HEK293 (cell line): ENCODE measurements at regions not wholly inside any gene's neighbourhood (a gene's known extent, or its start where the extent isn't known, plus 50 kb on each side); places are given as distances from the start of the nearest gene placed in this dataset.

Source experiments
- CTCF ChIA-PET: fragments of 350-600 bp; formaldehyde crosslinking; extraction: SDS; loops from one replicate; lab custom pipeline; 2021; ENCODE audit warnings: antibody characterized with exemption; lab: Yijun Ruan, JAX
- POLR2A ChIA-PET: fragments of 300-600 bp; formaldehyde crosslinking; extraction: SDS; loops from one replicate; lab custom pipeline; 2020; ENCODE audit warnings: antibody characterized with exemption, inconsistent platforms; lab: Yijun Ruan, JAX
- H3K27ac ChIP-seq: fragments of 200-500 bp; sonication (Bioruptor generic); 2 replicates; pipeline ENCODE4 v1.5.1; 2014; ENCODE audit warnings: low read depth, low read length, control low read depth, inconsistent platforms; ENCODE audit errors: extremely low read depth
- H3K36me3 ChIP-seq, 2 experiments: fragments of 200-500 bp in 1 of 2; sonication (Bioruptor generic) in 1 of 2; 1 replicate in 1 of 2; 2 replicates in 1 of 2; pipeline ENCODE4 v1.5.1; 2014 to 2017; ENCODE audit warnings: inconsistent platforms in 2 of 2, low read length in 2 of 2; ENCODE audit not compliant: control insufficient read depth in 2 of 2, insufficient read depth in 1 of 2
- H3K4me1 ChIP-seq: fragments of 200-500 bp; sonication (Bioruptor generic); 2 replicates; pipeline ENCODE4 v1.5.1; 2014; ENCODE audit warnings: mild to moderate bottlenecking, low read length, inconsistent platforms; ENCODE audit not compliant: control insufficient read depth, insufficient read depth
- H3K4me3 ChIP-seq: 2 replicates; pipeline ENCODE4 v1.5.1; 2011; ENCODE audit warnings: low read depth, mild to moderate bottlenecking, control low read depth, low read length, moderate library complexity
- H3K9me3 ChIP-seq: fragments of 200-500 bp; sonication (Bioruptor generic); 2 replicates; pipeline ENCODE4 v1.5.1; 2014; ENCODE audit warnings: low read depth, low read length, inconsistent platforms; ENCODE audit not compliant: control insufficient read depth, insufficient read depth
- ATF2 ChIP-seq: fragments of 450-650 bp; formaldehyde crosslinking; IDR thresholded peaks from 2 replicates; pipeline ENCODE4 v1.5.1; 2016; ENCODE audit warnings: missing biosample characterization, missing genetic modification characterization, low read depth
- HIC1 ChIP-seq: fragments of 450-650 bp; formaldehyde crosslinking; IDR thresholded peaks from 2 replicates; pipeline ENCODE4 v1.5.1; 2016; ENCODE audit warnings: missing biosample characterization, missing genetic modification characterization
- INSM2 ChIP-seq: fragments of 450-650 bp; formaldehyde crosslinking; IDR thresholded peaks from 2 replicates; pipeline ENCODE4 v1.5.1; 2016; ENCODE audit warnings: missing biosample characterization, missing genetic modification characterization
- KLF7 ChIP-seq: fragments of 450-650 bp; formaldehyde crosslinking; IDR thresholded peaks from 2 replicates; pipeline ENCODE4 v1.5.1; 2016; ENCODE audit warnings: missing biosample characterization, missing genetic modification characterization, borderline replicate concordance
- MEIS1 ChIP-seq: sonication (generic); formaldehyde crosslinking; IDR thresholded peaks from 2 replicates; pipeline ENCODE4 v1.8.1; 2022; ENCODE audit warnings: missing genetic modification reagents, mild to moderate bottlenecking, borderline replicate concordance
- OSR2 ChIP-seq: fragments of 450-650 bp; formaldehyde crosslinking; IDR thresholded peaks from 2 replicates; pipeline ENCODE4 v1.5.1; 2016; ENCODE audit warnings: missing biosample characterization, missing genetic modification characterization
- PATZ1 ChIP-seq: fragments of 450-650 bp; formaldehyde crosslinking; IDR thresholded peaks from 2 replicates; pipeline ENCODE4 v1.5.1; 2016; ENCODE audit warnings: missing biosample characterization, missing genetic modification characterization
- ZBTB17 ChIP-seq: fragments of 450-650 bp; formaldehyde crosslinking; IDR thresholded peaks from 2 replicates; pipeline ENCODE4 v1.5.1; 2016; ENCODE audit warnings: missing biosample characterization, missing genetic modification characterization
- ZFP37 ChIP-seq: fragments of 450-650 bp; formaldehyde crosslinking; IDR thresholded peaks from 2 replicates; pipeline ENCODE4 v1.5.1; 2016; ENCODE audit warnings: missing biosample characterization, missing genetic modification characterization
- ZNF10 ChIP-seq: fragments of 450-650 bp; formaldehyde crosslinking; IDR thresholded peaks from 2 replicates; pipeline ENCODE4 v1.5.1; 2017; ENCODE audit warnings: missing biosample characterization, missing genetic modification characterization
- ZNF121 ChIP-seq: fragments of 450-650 bp; formaldehyde crosslinking; IDR thresholded peaks from 2 replicates; pipeline ENCODE4 v1.5.1; 2016; ENCODE audit warnings: missing biosample characterization, missing genetic modification characterization
- ZNF146 ChIP-seq: fragments of 450-650 bp; formaldehyde crosslinking; IDR thresholded peaks from 2 replicates; pipeline ENCODE4 v1.5.1; 2016; ENCODE audit warnings: missing biosample characterization, missing genetic modification characterization
- ZNF148 ChIP-seq: fragments of 450-650 bp; formaldehyde crosslinking; IDR thresholded peaks from 2 replicates; pipeline ENCODE4 v1.5.0; 2017; ENCODE audit warnings: missing biosample characterization, missing genetic modification characterization, borderline replicate concordance
- ZNF19 ChIP-seq: fragments of 450-650 bp; formaldehyde crosslinking; IDR thresholded peaks from 2 replicates; pipeline ENCODE4; 2016; ENCODE audit warnings: missing biosample characterization, missing genetic modification characterization, low read depth
- ZNF341 ChIP-seq: fragments of 450-650 bp; formaldehyde crosslinking; IDR thresholded peaks from 2 replicates; pipeline ENCODE4; 2016; ENCODE audit warnings: low read depth, missing biosample characterization, missing genetic modification characterization
- ZNF354C ChIP-seq: fragments of 450-650 bp; formaldehyde crosslinking; IDR thresholded peaks from 2 replicates; pipeline ENCODE4 v1.5.1; 2016; ENCODE audit warnings: missing biosample characterization, missing genetic modification characterization, low read depth, borderline replicate concordance
- ZNF426 ChIP-seq: fragments of 450-650 bp; formaldehyde crosslinking; IDR thresholded peaks from 2 replicates; pipeline ENCODE4 v1.5.1; 2017; ENCODE audit warnings: missing biosample characterization, missing genetic modification characterization, mild to moderate bottlenecking, inconsistent platforms, moderate library complexity
- ZNF433 ChIP-seq: fragments of 450-650 bp; formaldehyde crosslinking; IDR thresholded peaks from 2 replicates; pipeline ENCODE4 v1.5.1; 2016; ENCODE audit warnings: missing biosample characterization, missing genetic modification characterization, low read depth
- ZNF48 ChIP-seq: fragments of 450-650 bp; formaldehyde crosslinking; IDR thresholded peaks from 2 replicates; pipeline ENCODE4 v1.5.1; 2016; ENCODE audit warnings: missing biosample characterization, missing genetic modification characterization
- ZNF521 ChIP-seq: fragments of 450-650 bp; formaldehyde crosslinking; IDR thresholded peaks from 2 replicates; pipeline ENCODE4 v1.5.1; 2017; ENCODE audit warnings: missing biosample characterization, mild to moderate bottlenecking, missing genetic modification characterization
- ZNF530 ChIP-seq: fragments of 450-650 bp; formaldehyde crosslinking; IDR thresholded peaks from 2 replicates; pipeline ENCODE4 v1.5.1; 2016; ENCODE audit warnings: low read depth, missing biosample characterization, missing genetic modification characterization
- ZNF580 ChIP-seq: fragments of 450-650 bp; formaldehyde crosslinking; IDR thresholded peaks from 2 replicates; pipeline ENCODE4 v1.5.1; 2016; ENCODE audit warnings: missing biosample characterization, missing genetic modification characterization
- ZNF626 ChIP-seq: fragments of 450-650 bp; sonication (Bioruptor Pico); formaldehyde crosslinking; IDR thresholded peaks from 2 replicates; pipeline ENCODE4 v1.5.1; 2018; ENCODE audit warnings: missing biosample characterization, missing genetic modification characterization, inconsistent platforms

- Histone ChIP-seq H3K9me3 (no peaks in the 10 kb centered on the region), H3K4me1 (no peaks in the 10 kb centered on the region), H3K4me3 (no peak overlapping the region), H3K27ac (no peak overlapping the region)
- TF ChIP-seq ZNF341 (tag by site-specific recombination), result no peak
- TF ChIP-seq, all 188 proteins: peak for 0
- ChIA-PET CTCF (no interaction called here), POLR2A (no interaction called here)
- H3K36me3 ChIP-seq, result no peaks in the 10 kb centered on the region
Measured at GRCh38 chr11:82559609-82560008, 174.1 kb downstream of the FAM181B start.

GRCh38 chr11:82557274-82557673 is 176.4 kb downstream of the FAM181B start:
- TF ChIP-seq ZNF530 (tag by site-specific recombination) (no peak), HIC1 (no peak), INSM2 (no peak), PATZ1 (no peak), KLF7 (no peak), ZNF10 (no peak), ZNF354C (tag by site-specific recombination) (no peak), ZNF19 (tag by site-specific recombination) (no peak), MEIS1 (CRISPR knock-in tag) (no peak), ZNF426 (tag by site-specific recombination) (no peak)
- ChIA-PET POLR2A (no interaction called here), CTCF (no interaction called here)
- Histone ChIP-seq H3K36me3 (no peaks in the 10 kb centered on the region), H3K4me1 (no peaks in the 10 kb centered on the region), H3K9me3 (no peaks in the 10 kb centered on the region), H3K4me3 (no peak overlapping the region), H3K27ac (no peak overlapping the region)

- Histone ChIP-seq H3K9me3 (no peaks in the 10 kb centered on the region), H3K4me3 (no peak overlapping the region), H3K4me1 (no peaks in the 10 kb centered on the region), H3K27ac (no peak overlapping the region), H3K36me3 (no peaks in the 10 kb centered on the region)
- CTCF ChIA-PET, result interaction anchor here (0.7 kb wide), 1 partner anchor 10 kb away, joined by 3 read pairs; no protein-coding TSS in a partner anchor
- POLR2A ChIA-PET, result no interaction called here
- TF ChIP-seq ZNF433 (no peak), ZNF521 (tag by site-specific recombination) (no peak), ZNF148 (no peak), ZNF146 (tag by site-specific recombination) (no peak), ZNF48 (tag by site-specific recombination) (no peak), ZNF626 (no peak), OSR2 (tag by site-specific recombination) (no peak), ZFP37 (tag by site-specific recombination) (no peak), ZNF580 (no peak), ZBTB17 (tag by site-specific recombination) (no peak), ATF2 (tag by site-specific recombination) (no peak), ZNF121 (tag by site-specific recombination) (no peak)
Measured at GRCh38 chr11:82556210-82556609, 177.5 kb downstream of the FAM181B start.
